Adipocyte (in vitro differentiated cells): ENCODE measurements at regions not wholly inside any gene's neighbourhood (a gene's known extent, or its start where the extent isn't known, plus 50 kb on each side); places are given as distances from the start of the nearest gene placed in this dataset.

Source experiments
- DNase-seq: peaks from one replicate; pipeline ENCODE4 v3.0.0-alpha.2; 2015; ENCODE audit warnings: low read depth
- H3K27me3 ChIP-seq: replicated peaks from 2 replicates; pipeline ENCODE4 v1.7.0; 2013; ENCODE audit warnings: mild to moderate bottlenecking, low read length, moderate library complexity; ENCODE audit not compliant: control insufficient read depth, insufficient read depth
- H3K36me3 ChIP-seq: 2 replicates; pipeline ENCODE4 v1.7.0; 2013; ENCODE audit warnings: low read length, mild to moderate bottlenecking, moderate library complexity; ENCODE audit not compliant: control insufficient read depth, insufficient read depth, severe bottlenecking
- H3K4me1 ChIP-seq: 2 replicates; pipeline ENCODE4 v1.7.0; 2013; ENCODE audit warnings: mild to moderate bottlenecking, low read length, moderate library complexity; ENCODE audit not compliant: control insufficient read depth, insufficient read depth
- H3K4me3 ChIP-seq: 2 replicates; pipeline ENCODE4 v1.7.0; 2013; ENCODE audit warnings: mild to moderate bottlenecking, low read length, moderate library complexity
- H3K9ac ChIP-seq: 2 replicates; pipeline ENCODE4 v1.7.0; 2013; ENCODE audit warnings: mild to moderate bottlenecking, low read length, moderate library complexity
- H3K9me3 ChIP-seq: 2 replicates; pipeline ENCODE4 v1.7.0; 2013; ENCODE audit warnings: mild to moderate bottlenecking, low read length, moderate library complexity; ENCODE audit not compliant: control insufficient read depth

DNA sequence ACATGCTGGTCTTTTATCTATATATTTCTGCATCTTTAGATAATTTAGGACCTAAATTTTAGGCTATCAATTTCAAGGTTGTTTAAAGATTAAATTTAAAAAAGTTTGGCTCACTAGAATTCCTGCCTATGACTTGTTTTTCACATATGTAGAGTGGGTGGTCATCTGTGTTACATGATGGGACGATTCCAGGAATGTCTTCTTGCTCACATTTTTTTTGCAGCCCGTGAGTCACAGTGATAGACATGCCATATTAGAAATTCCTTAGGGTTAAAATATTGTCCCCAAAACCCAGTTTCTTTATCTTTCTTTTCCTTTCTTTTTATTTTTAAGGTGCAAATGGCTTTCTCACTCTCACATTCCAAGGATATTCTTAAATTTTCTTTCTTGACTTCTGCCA, 652.0 kb downstream of the PLCL1 start:
- no peaks in the 10 kb centered on the region for H3K9me3 ChIP-seq
- no peaks in the 10 kb centered on the region for H3K36me3 ChIP-seq
- no peak overlapping the region for H3K4me3 ChIP-seq
- no peaks in the 10 kb centered on the region for H3K27me3 ChIP-seq
- no peaks in the 10 kb centered on the region for H3K4me1 ChIP-seq
- DNase-seq: peak; percentile 35
- H3K9ac ChIP-seq: no peak overlapping the region

DNA sequence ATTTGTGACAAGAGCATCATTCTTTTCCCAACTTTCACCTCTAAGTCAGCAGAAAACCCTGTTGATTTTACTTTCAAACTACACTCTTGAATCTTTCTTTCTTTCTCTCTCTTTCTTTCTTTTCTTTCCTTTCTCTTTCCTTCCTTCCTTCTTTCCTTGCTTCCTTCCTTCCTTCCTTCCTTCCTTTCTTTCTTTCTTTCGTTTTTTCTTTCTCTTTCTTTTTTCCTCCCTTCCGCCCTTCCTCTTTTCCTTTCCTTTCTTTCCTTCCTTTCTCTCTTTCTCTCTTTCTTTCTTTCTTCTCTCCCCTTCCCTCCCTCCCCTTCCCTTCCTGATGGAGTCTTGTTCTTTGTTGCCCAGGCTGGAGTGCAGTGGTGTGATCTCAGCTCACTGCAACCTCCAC, 649.5 kb downstream of the PLCL1 start:
- Histone ChIP-seq H3K4me3 (no peak overlapping the region), H3K36me3 (no peaks in the 10 kb centered on the region), H3K9me3 (no peaks in the 10 kb centered on the region), H3K4me1 (no peaks in the 10 kb centered on the region), H3K27me3 (no peaks in the 10 kb centered on the region), H3K9ac (no peak overlapping the region)
- DNase-seq: no peak

DNA sequence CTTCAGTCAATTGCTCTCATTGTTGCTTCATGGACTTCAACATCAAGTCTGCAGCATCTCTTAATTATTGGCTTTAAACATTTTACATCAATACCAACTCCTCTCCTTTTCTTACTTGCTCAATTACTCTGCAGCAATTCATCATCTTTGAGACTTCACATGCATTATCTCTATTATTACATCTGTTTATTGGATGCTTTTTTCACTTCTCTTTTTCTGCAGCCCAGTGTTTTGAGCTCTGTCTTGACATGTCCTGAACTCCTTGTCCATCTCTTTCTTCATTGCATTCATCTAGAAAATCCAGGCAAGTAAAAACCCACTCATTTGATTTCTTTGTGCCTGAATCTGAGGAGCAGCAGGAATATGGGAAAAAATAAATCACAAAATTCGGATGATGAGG, 647.9 kb downstream of the PLCL1 start:
- Histone ChIP-seq H3K9me3 (no peaks in the 10 kb centered on the region), H3K4me3 (no peak overlapping the region), H3K4me1 (no peaks in the 10 kb centered on the region), H3K36me3 (no peaks in the 10 kb centered on the region), H3K9ac (no peak overlapping the region), H3K27me3 (no peaks in the 10 kb centered on the region)
- no peak for DNase-seq

- no peaks in the 10 kb centered on the region for H3K36me3 ChIP-seq
- no peaks in the 10 kb centered on the region for H3K27me3 ChIP-seq
- H3K4me1 ChIP-seq: no peaks in the 10 kb centered on the region
- no peak for DNase-seq
- no peaks in the 10 kb centered on the region for H3K9me3 ChIP-seq
- H3K9ac ChIP-seq: no peak overlapping the region
- H3K4me3 ChIP-seq: no peak overlapping the region
Observed at GRCh38 chr2:198448789-198449188, 644.4 kb downstream of the PLCL1 start.

DNA sequence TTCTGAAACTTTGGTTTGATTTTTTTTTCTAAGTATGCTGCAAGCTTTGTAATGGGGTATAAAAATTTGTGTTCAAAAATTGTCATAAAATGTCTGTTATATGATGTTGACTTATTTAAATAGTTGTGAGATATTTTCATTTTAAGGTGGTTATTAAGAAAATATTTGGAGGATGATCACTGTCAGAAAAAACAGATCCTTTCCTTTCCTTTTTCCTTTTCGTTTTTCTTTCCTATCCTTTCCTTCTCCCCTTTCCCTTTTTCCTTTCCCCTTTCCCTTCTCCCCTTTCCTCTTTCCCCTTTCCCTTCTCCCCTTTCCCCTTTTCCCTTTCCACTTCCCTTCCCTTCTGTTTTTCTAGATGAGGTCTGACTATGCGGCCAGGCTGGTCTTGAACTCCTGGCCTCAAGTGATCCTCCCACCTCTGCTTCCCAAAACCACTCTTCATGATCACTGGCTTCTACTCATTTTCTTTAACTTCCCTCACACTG, 640.5 kb downstream of the PLCL1 start:
- H3K4me3 ChIP-seq: no peak overlapping the region
- no peak for DNase-seq
- no peaks in the 10 kb centered on the region for H3K9me3 ChIP-seq

DNA sequence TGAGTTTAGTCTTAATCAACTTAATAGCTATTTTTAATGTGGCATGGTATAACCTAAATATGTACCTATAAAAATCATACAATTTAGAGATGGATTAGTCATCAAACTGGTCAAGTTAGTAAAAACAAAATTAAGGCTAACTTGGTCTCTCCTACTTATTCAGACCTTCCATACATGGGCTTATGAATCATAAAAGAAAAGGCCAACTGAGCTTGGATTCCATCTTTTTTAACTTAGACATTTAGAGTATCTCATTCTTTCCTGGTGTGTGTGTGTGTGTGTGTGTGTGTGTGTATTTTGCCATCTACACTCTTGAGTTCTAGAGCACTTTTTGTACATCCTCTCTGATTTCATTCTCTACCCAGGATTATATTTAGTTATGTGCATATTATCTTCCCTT, 637.5 kb downstream of the PLCL1 start:
- H3K4me1 ChIP-seq: no peaks in the 10 kb centered on the region
- H3K4me3 ChIP-seq: no peak overlapping the region
- peak; percentile 15 for DNase-seq
- H3K36me3 ChIP-seq: no peaks in the 10 kb centered on the region
- no peaks in the 10 kb centered on the region for H3K9me3 ChIP-seq
- H3K27me3 ChIP-seq: no peaks in the 10 kb centered on the region
- no peak overlapping the region for H3K9ac ChIP-seq

More for the DNA sequence above, 640.5 kb downstream of the PLCL1 start:
- Histone ChIP-seq H3K4me1 (no peaks in the 10 kb centered on the region), H3K9ac (no peak overlapping the region), H3K36me3 (no peaks in the 10 kb centered on the region), H3K27me3 (no peaks in the 10 kb centered on the region)

DNA sequence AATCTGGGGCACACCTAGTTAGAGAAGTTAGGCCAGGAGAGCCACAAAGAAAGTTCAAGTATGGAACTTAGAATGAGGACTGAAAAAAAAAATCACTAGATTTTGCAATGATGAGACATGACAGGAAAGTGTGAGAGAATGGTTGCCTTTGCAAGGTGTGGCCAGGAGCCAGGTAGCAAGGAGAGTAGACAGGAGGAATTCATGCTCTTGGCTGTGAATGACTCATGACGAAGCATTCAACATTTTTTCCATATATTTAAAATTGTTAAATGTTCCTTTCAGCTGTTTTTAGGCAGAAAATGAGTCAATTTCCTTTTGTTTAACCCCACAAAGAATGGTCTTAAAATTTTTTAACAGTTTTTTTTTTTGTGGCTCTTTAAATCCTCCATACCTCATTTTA, 636.9 kb downstream of the PLCL1 start:
- no peak overlapping the region for H3K9ac ChIP-seq
- H3K4me1 ChIP-seq: no peaks in the 10 kb centered on the region
- no peak overlapping the region for H3K4me3 ChIP-seq

GRCh38 chr2:198440833-198441232, 636.4 kb downstream of the PLCL1 start:
- no peak for DNase-seq
- no peak overlapping the region for H3K4me3 ChIP-seq

More for the DNA sequence above, 636.9 kb downstream of the PLCL1 start:
- Histone ChIP-seq H3K36me3 (no peaks in the 10 kb centered on the region), H3K27me3 (no peaks in the 10 kb centered on the region), H3K9me3 (no peaks in the 10 kb centered on the region)
- peak; percentile 5 for DNase-seq

DNA sequence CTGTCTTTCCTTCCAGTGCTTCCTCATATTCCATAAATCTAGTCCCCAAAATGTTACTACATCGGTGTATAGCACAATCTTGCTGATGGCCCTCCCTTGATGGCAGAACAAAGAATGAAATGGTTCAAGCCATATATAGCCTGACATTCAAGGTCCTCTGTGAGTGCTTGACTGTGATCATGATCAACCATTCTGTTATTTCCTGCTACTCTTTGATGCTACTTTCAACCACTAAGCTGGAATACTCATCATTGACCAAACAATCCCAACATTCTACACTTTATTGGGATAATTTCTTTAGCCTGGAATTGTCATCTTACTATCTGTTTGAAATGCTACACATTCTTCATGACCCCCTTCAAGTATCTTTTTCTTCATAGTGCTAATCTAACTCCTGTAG, 633.9 kb downstream of the PLCL1 start:
- Histone ChIP-seq H3K4me1 (no peaks in the 10 kb centered on the region), H3K27me3 (no peaks in the 10 kb centered on the region), H3K4me3 (no peak overlapping the region), H3K36me3 (no peaks in the 10 kb centered on the region), H3K9me3 (no peaks in the 10 kb centered on the region), H3K9ac (no peak overlapping the region)
- no peak for DNase-seq

More at GRCh38 chr2:198440833-198441232, 636.4 kb downstream of the PLCL1 start:
- Histone ChIP-seq H3K4me1 (no peaks in the 10 kb centered on the region), H3K9me3 (no peaks in the 10 kb centered on the region), H3K36me3 (no peaks in the 10 kb centered on the region), H3K9ac (no peak overlapping the region), H3K27me3 (no peaks in the 10 kb centered on the region)

GRCh38 chr2:198424112-198424511, 619.7 kb downstream of the PLCL1 start:
- H3K9me3 ChIP-seq: no peaks in the 10 kb centered on the region
- no peak overlapping the region for H3K4me3 ChIP-seq
- no peaks in the 10 kb centered on the region for H3K36me3 ChIP-seq
- H3K9ac ChIP-seq: no peak overlapping the region
- H3K4me1 ChIP-seq: no peaks in the 10 kb centered on the region
- no peaks in the 10 kb centered on the region for H3K27me3 ChIP-seq
- DNase-seq: no peak

- Histone ChIP-seq H3K9me3 (no peaks in the 10 kb centered on the region), H3K27me3 (no peaks in the 10 kb centered on the region), H3K4me1 (no peaks in the 10 kb centered on the region), H3K9ac (no peak overlapping the region), H3K36me3 (no peaks in the 10 kb centered on the region), H3K4me3 (no peak overlapping the region)
- DNase-seq: no peak
Observed at GRCh38 chr2:198417836-198418235, 613.4 kb downstream of the PLCL1 start.

- Histone ChIP-seq H3K4me3 (no peak overlapping the region), H3K9ac (no peak overlapping the region), H3K9me3 (no peaks in the 10 kb centered on the region), H3K4me1 (no peaks in the 10 kb centered on the region), H3K27me3 (no peaks in the 10 kb centered on the region), H3K36me3 (no peaks in the 10 kb centered on the region)
- no peak for DNase-seq
Observed at GRCh38 chr2:198414976-198415375, 610.6 kb downstream of the PLCL1 start.
